ENCODE measurements at regions not wholly inside any gene's neighbourhood (a gene's known extent, or its start where the extent isn't known, plus 50 kb on each side); places are given as distances from the start of the nearest gene placed in this dataset.
A peak's percentile ranks its signal among the peaks of the same experiment; 100 is the strongest.
"Not testable (repeated sequence)": the region's sequence is repeated elsewhere in the genome, so short reads cannot be mapped to it uniquely, and the experiment has no call there.

GRCh38 chr4:114252499-114252898 is 273.1 kb upstream of the ARSJ start:
- TF ChIP-seq CTCF (IDR thresholded peaks at IDR 0.05) (no peak), POLR2AphosphoS5 (IDR thresholded peaks at IDR 0.05) (no peak), EP300 (IDR thresholded peaks at IDR 0.05) (no peak), POLR2A (IDR thresholded peaks at IDR 0.05) (no peak)
- no peak for DNase-seq
- Histone ChIP-seq H3K27me3 (no peaks in the 10 kb centered on the region), H3K27ac (no peak overlapping the region), H3K4me3 (no peak overlapping the region), H3K9me3 (peaks cover 0 to 13% (median 0%) of the 10 kb centered on the region in 4 donors), H3K36me3 (no peaks in the 10 kb centered on the region), H3K4me1 (peaks cover 0 to 9% (median 2%) of the 10 kb centered on the region in 4 donors)
- intact Hi-C loops (cut with DNase I), result no loop called here
- WGBS, 2 donors, result 93 to 94% methylated on average over 2 of the region's 2 CpGs

GRCh38 chr4:114257501-114257900 is 278.1 kb upstream of the ARSJ start:
- DNase-seq, result no peak
- H3K36me3 ChIP-seq, result no peaks in the 10 kb centered on the region
- WGBS, 2 donors, result 93% methylated on average over 1 of the region's 1 CpG; no CpG with 5 or more reads in 1 of the 2 donors
- no peaks in the 10 kb centered on the region for H3K27me3 ChIP-seq
- TF ChIP-seq CTCF (IDR thresholded peaks at IDR 0.05) (no peak), POLR2AphosphoS5 (IDR thresholded peaks at IDR 0.05) (no peak), POLR2A (IDR thresholded peaks at IDR 0.05) (no peak), EP300 (IDR thresholded peaks at IDR 0.05) (no peak)
- H3K9me3 ChIP-seq, result peaks cover 0 to 13% (median 0%) of the 10 kb centered on the region in 4 donors
- intact Hi-C loops (cut with DNase I), result no loop called here
- peaks cover 0 to 4% (median 0%) of the 10 kb centered on the region in 4 donors for H3K4me1 ChIP-seq
- H3K27ac ChIP-seq, result peak overlapping the region in 1 of 4 donors; percentile 54
- no peak overlapping the region for H3K4me3 ChIP-seq

- intact Hi-C loops (cut with DNase I); H3K27me3 ChIP-seq; DNase-seq; H3K27ac ChIP-seq; H3K4me1 ChIP-seq; H3K4me3 ChIP-seq; H3K9me3 ChIP-seq; H3K36me3 ChIP-seq: not testable (repeated sequence)
- WGBS, 2 donors, result 83% methylated on average over 1 of the region's 1 CpG; no CpG with 5 or more reads in 1 of the 2 donors
These were observed 283.0 kb upstream of the ARSJ start for GRCh38 chr4:114262421-114262820.

- DNase-seq, result no peak
- Histone ChIP-seq H3K4me3 (no peak overlapping the region), H3K27ac (no peak overlapping the region), H3K27me3 (no peaks in the 10 kb centered on the region), H3K4me1 (peaks cover 0 to 9% (median 2%) of the 10 kb centered on the region in 4 donors), H3K9me3 (no peaks in the 10 kb centered on the region), H3K36me3 (no peaks in the 10 kb centered on the region)
- TF ChIP-seq POLR2AphosphoS5 (IDR thresholded peaks at IDR 0.05), result no peak
- no peak for TF ChIP-seq POLR2A (IDR thresholded peaks at IDR 0.05)
- no peak for TF ChIP-seq CTCF (IDR thresholded peaks at IDR 0.05)
- TF ChIP-seq EP300 (IDR thresholded peaks at IDR 0.05), result no peak
- 50 to 74% methylated on average over 2 of the region's 2 CpGs for WGBS, 2 donors
- intact Hi-C loops (cut with DNase I), result no loop called here
These were observed 283.8 kb upstream of the ARSJ start for GRCh38 chr4:114263233-114263632.

GRCh38 chr4:114264452-114264851 is 285.0 kb upstream of the ARSJ start:
- H3K4me3 ChIP-seq, result no peak overlapping the region
- 66 to 69% methylated on average over 1 of the region's 1 CpG for WGBS, 2 donors
- TF ChIP-seq CTCF (IDR thresholded peaks at IDR 0.05) (no peak), EP300 (IDR thresholded peaks at IDR 0.05) (no peak), POLR2AphosphoS5 (IDR thresholded peaks at IDR 0.05) (no peak), POLR2A (IDR thresholded peaks at IDR 0.05) (no peak)
- H3K4me1 ChIP-seq, result peaks cover 0 to 9% (median 2%) of the 10 kb centered on the region in 4 donors
- no peaks in the 10 kb centered on the region for H3K9me3 ChIP-seq
- intact Hi-C loops (cut with DNase I), result no loop called here
- H3K27ac ChIP-seq, result no peak overlapping the region
- DNase-seq, result no peak
- H3K27me3 ChIP-seq, result no peaks in the 10 kb centered on the region
- H3K36me3 ChIP-seq, result no peaks in the 10 kb centered on the region

Measured in sigmoid colon (tissue), 6 donors.